HCT116 (cell line): ENCODE measurements at regions not wholly inside any gene's neighbourhood (a gene's known extent, or its start where the extent isn't known, plus 50 kb on each side); places are given as distances from the start of the nearest gene placed in this dataset.

Experiments used
- ATAC-seq: fragments of 200-7000 bp; cut with Tn5 transposase; 2 replicates; pipeline ENCODE4 v1.9.1; 2020; ENCODE audit warnings: mild to moderate bottlenecking, moderate library complexity
- BruUV-seq: library from RNA; stranded (reverse); fragments of 400-500 nt; replicated peaks from 2 replicates; lab custom pipeline; 2021; lab: Mats Ljungman, UMichigan
- CTCF ChIA-PET: fragments of 300-600 bp; sonication (Branson Sonifier 250); formaldehyde crosslinking; loops from one replicate; lab custom pipeline; 2021; ENCODE audit warnings: antibody characterized with exemption; lab: Charles Lee
- POLR2A ChIA-PET: fragments of 300-600, 350-600 bp; sonication (Branson Sonifier 250); formaldehyde crosslinking; loops from one replicate; lab custom pipeline; 2021; ENCODE audit warnings: antibody characterized with exemption; lab: Charles Lee
- RAD21 ChIA-PET, 2 experiments: fragments of 300-600 bp; sonication (Branson Sonifier 250); formaldehyde crosslinking; loops; one replicate each; lab custom pipeline; 2023; ENCODE audit warnings: low total read pairs in 2 of 2; ENCODE audit not compliant: uncharacterized antibody in 2 of 2, unreplicated experiment in 2 of 2, low non-redundant PET in 1 of 2; lab: Charles Lee
- DNase-seq: peaks from one replicate; pipeline ENCODE4 v3.0.0-alpha.2; 2010; ENCODE audit warnings: low read depth, low spot score
- H2AFZ ChIP-seq: fragments of 200-600 bp; shearing (Covaris generic), sonication (generic); 2 replicates; pipeline ENCODE4 v1.6.1; 2017; ENCODE audit warnings: low read depth, mixed run types, mixed read lengths, antibody characterized with exemption, low read length; ENCODE audit not compliant: poor library complexity, severe bottlenecking
- H3K27ac ChIP-seq: 2 replicates; pipeline ENCODE4 v1.5.1; 2012; ENCODE audit warnings: low read depth, low read length
- H3K27me3 ChIP-seq: fragments of 200-600 bp; sonication (generic); 2 replicates; pipeline ENCODE4 v1.6.1; 2016; ENCODE audit warnings: mixed run types, low read length, mixed read lengths; ENCODE audit not compliant: insufficient read depth
- H3K36me3 ChIP-seq, 2 experiments: fragments of 200-500 bp in 1 of 2; fragments of 200-600 bp in 1 of 2; sonication (Bioruptor generic) in 1 of 2; sonication (generic) in 1 of 2; 2 replicates each; pipeline versions ENCODE4 v1.5.1 to v1.6.1; 2014 to 2016; ENCODE audit warnings: low read length in 2 of 2, inconsistent platforms in 1 of 2, mixed read lengths in 1 of 2, mixed run types in 1 of 2; ENCODE audit not compliant: insufficient read depth in 2 of 2, control insufficient read depth in 1 of 2
- H3K4me1 ChIP-seq, 2 experiments: fragments of 200-600 bp in 1 of 2; sonication (generic) in 1 of 2; 2 replicates each; pipeline versions ENCODE4 v1.5.1 to v1.6.1; 2012 to 2017; ENCODE audit warnings: low read length in 2 of 2, inconsistent platforms in 1 of 2, mild to moderate bottlenecking in 1 of 2, mixed read lengths in 1 of 2, mixed run types in 1 of 2, moderate library complexity in 1 of 2; ENCODE audit not compliant: insufficient read depth in 2 of 2, control insufficient read depth in 1 of 2
- H3K4me2 ChIP-seq: fragments of 200-600 bp; sonication (generic); 2 replicates; pipeline ENCODE4 v1.6.1; 2017; ENCODE audit warnings: mixed run types, low read length, mixed read lengths
- H3K4me3 ChIP-seq, 2 experiments: fragments of 200-600 bp in 1 of 2; sonication (generic) in 1 of 2; replicated peaks in 1 of 2; 2 replicates each; pipeline ENCODE4 v1.5.1; 2011 to 2016; ENCODE audit warnings: low read length in 2 of 2, control low read depth in 1 of 2, low read depth in 1 of 2, mild to moderate bottlenecking in 1 of 2, mixed read lengths in 1 of 2, mixed run types in 1 of 2
- H3K79me2 ChIP-seq: fragments of 200-600 bp; sonication (generic); 2 replicates; pipeline ENCODE4 v1.6.1; 2017; ENCODE audit warnings: mild to moderate bottlenecking, mixed run types, low read length, moderate library complexity, mixed read lengths; ENCODE audit not compliant: insufficient read depth
- H3K9ac ChIP-seq: fragments of 200-600 bp; sonication (generic); 2 replicates; pipeline ENCODE4 v1.6.1; 2016; ENCODE audit warnings: low read length, mixed read lengths
- H3K9me2 ChIP-seq: fragments of 200-600 bp; sonication (generic), shearing (Covaris generic); 2 replicates; pipeline ENCODE4 v1.6.1; 2017; ENCODE audit warnings: mixed run types, mild to moderate bottlenecking, moderate library complexity; ENCODE audit not compliant: insufficient read depth
- H3K9me3 ChIP-seq, 2 experiments: fragments of 200-500 bp in 1 of 2; fragments of 200-600 bp in 1 of 2; sonication (Bioruptor generic) in 1 of 2; sonication (generic) in 1 of 2; 2 replicates each; pipeline ENCODE4 v1.6.1; 2014 to 2017; ENCODE audit warnings: low read length in 2 of 2, mixed read lengths in 2 of 2, inconsistent platforms in 1 of 2, low read depth in 1 of 2, mild to moderate bottlenecking in 1 of 2, mixed run types in 1 of 2, moderate library complexity in 1 of 2; ENCODE audit not compliant: control insufficient read depth in 1 of 2, insufficient read depth in 1 of 2
- H4K20me1 ChIP-seq: fragments of 200-600 bp; sonication (generic), shearing (Covaris generic); 2 replicates; pipeline ENCODE4 v1.6.1; 2017; ENCODE audit warnings: mixed run types, mild to moderate bottlenecking, moderate library complexity; ENCODE audit not compliant: insufficient read depth
- CEBPB ChIP-seq: IDR thresholded peaks from 2 replicates; pipeline ENCODE4 v1.6.1; 2012; ENCODE audit warnings: low read depth
- EGR1 ChIP-seq: IDR thresholded peaks from 2 replicates; pipeline ENCODE4 v1.6.1; 2012; ENCODE audit warnings: low read depth
- EZH2 ChIP-seq: fragments of 200-600 bp; sonication (generic); IDR thresholded peaks from 2 replicates; pipeline ENCODE4 v1.6.1; 2017; ENCODE audit warnings: antibody characterized with exemption, mixed run types
- EZH2phosphoT487 ChIP-seq: fragments of 200-600 bp; IDR thresholded peaks from 2 replicates; pipeline ENCODE4 v1.6.1; 2018; ENCODE audit warnings: antibody characterized with exemption, borderline replicate concordance
- FOSL1 ChIP-seq: IDR thresholded peaks from 2 replicates; pipeline ENCODE4 v1.6.1; 2012; ENCODE audit warnings: low read depth
- JUND ChIP-seq: IDR thresholded peaks from 2 replicates; pipeline ENCODE4 v1.6.1; 2012
- MAX ChIP-seq: IDR thresholded peaks from 2 replicates; pipeline ENCODE4 v1.6.1; 2012
- POLR2AphosphoS5 ChIP-seq: IDR thresholded peaks from 2 replicates; pipeline ENCODE4 v1.6.1; 2011; ENCODE audit warnings: mild to moderate bottlenecking, low read depth, low read length, moderate library complexity
- RAD21 ChIP-seq: IDR thresholded peaks from 2 replicates; pipeline ENCODE4 v1.6.1; 2012; ENCODE audit warnings: low read depth, mild to moderate bottlenecking
- REST ChIP-seq: IDR thresholded peaks from 2 replicates; pipeline ENCODE4 v1.6.1; 2012; ENCODE audit warnings: low read depth
- SIN3A ChIP-seq: IDR thresholded peaks from 2 replicates; pipeline ENCODE4 v1.6.1; 2012; ENCODE audit warnings: low read depth
- SRF ChIP-seq: IDR thresholded peaks from 2 replicates; pipeline ENCODE4 v1.6.1; 2012; ENCODE audit warnings: low read depth
- TCF7L2 ChIP-seq: IDR thresholded peaks from 2 replicates; pipeline ENCODE4 v1.7.0; 2011; ENCODE audit warnings: borderline replicate concordance, inconsistent platforms; ENCODE audit not compliant: insufficient read depth, insufficient read length; ENCODE audit errors: extremely low read depth
- YY1 ChIP-seq: IDR thresholded peaks from 2 replicates; pipeline ENCODE4 v1.6.1; 2011; ENCODE audit warnings: low read length, low read depth, moderate library complexity, mild to moderate bottlenecking; ENCODE audit not compliant: insufficient replicate concordance; ENCODE audit errors: extremely low read depth
- ZBTB33 ChIP-seq: IDR thresholded peaks from 2 replicates; pipeline ENCODE4 v1.6.1; 2011; ENCODE audit warnings: mild to moderate bottlenecking, low read length, moderate library complexity; ENCODE audit not compliant: insufficient replicate concordance; ENCODE audit errors: extremely low read depth
- ZFX ChIP-seq: fragments of 450-650 bp; IDR thresholded peaks from 2 replicates; pipeline ENCODE4 v1.6.1; 2017
- ZNF274 ChIP-seq: fragments of 200-500 bp; sonication (Bioruptor generic); IDR thresholded peaks from 2 replicates; pipeline ENCODE4 v1.6.1; 2014; ENCODE audit warnings: mild to moderate bottlenecking, low read depth, low read length, inconsistent platforms
- intact Hi-C: fragments of 100-400 bp; cut with micrococcal nuclease; formaldehyde crosslinking; loops from 2 replicates; pipeline ENCODE4 v1.10.0; 2022

GRCh38 chr2:30048636-30049175, 98.1 kb upstream of the YPEL5 start:
- H2AFZ ChIP-seq: no peak overlapping the region
- no peak for DNase-seq
- ChIA-PET RAD21 (no interaction called here), CTCF (no interaction called here), POLR2A (no interaction called here)
- BruUV-seq: no TSS peak
- no peaks in the 10 kb centered on the region for H3K4me1 ChIP-seq
- no peak overlapping the region for H3K4me3 ChIP-seq
- H3K4me2 ChIP-seq: no peak overlapping the region
- no peaks in the 10 kb centered on the region for H3K9me2 ChIP-seq
- H3K79me2 ChIP-seq: no peaks in the 10 kb centered on the region
- H4K20me1 ChIP-seq: no peaks in the 10 kb centered on the region
- H3K27ac ChIP-seq: no peak overlapping the region
- peaks cover 88% of the 10 kb centered on the region for H3K27me3 ChIP-seq
- TF ChIP-seq EZH2: no peak
- no peak for TF ChIP-seq POLR2AphosphoS5
- TF ChIP-seq SRF: no peak
- TF ChIP-seq ZFX: no peak
- no peak for TF ChIP-seq SIN3A
- no peak for TF ChIP-seq EGR1
- TF ChIP-seq TCF7L2: no peak
- TF ChIP-seq YY1: no peak
- TF ChIP-seq EZH2phosphoT487: no peak
- TF ChIP-seq FOSL1: no peak
- no peak for TF ChIP-seq JUND
- no peaks in the 10 kb centered on the region for H3K36me3 ChIP-seq
- intact Hi-C loops: no loop called here
- no peaks in the 10 kb centered on the region for H3K9me3 ChIP-seq
- H3K9ac ChIP-seq: no peak overlapping the region
- ATAC-seq: no peak

- BruUV-seq: no TSS peak
- H3K9me3 ChIP-seq: no peaks in the 10 kb centered on the region
- H3K27ac ChIP-seq: no peak overlapping the region
- H3K79me2 ChIP-seq: no peaks in the 10 kb centered on the region
- H3K4me2 ChIP-seq: no peak overlapping the region
- DNase-seq (no peak), ATAC-seq (no peak)
- RAD21 ChIA-PET: no interaction called here
- no peaks in the 10 kb centered on the region for H4K20me1 ChIP-seq
- H3K36me3 ChIP-seq: no peaks in the 10 kb centered on the region
- POLR2A ChIA-PET: no interaction called here
- H3K27me3 ChIP-seq: peaks cover 62% of the 10 kb centered on the region
- H2AFZ ChIP-seq: no peak overlapping the region
- H3K9me2 ChIP-seq: no peaks in the 10 kb centered on the region
- no peak overlapping the region for H3K4me3 ChIP-seq
- H3K4me1 ChIP-seq: no peaks in the 10 kb centered on the region
- intact Hi-C loops: no loop called here
- CTCF ChIA-PET: no interaction called here
- H3K9ac ChIP-seq: no peak overlapping the region
- TF ChIP-seq EZH2: no peak
- TF ChIP-seq ZNF274: no peak
- TF ChIP-seq CEBPB: no peak
- no peak for TF ChIP-seq MAX
- no peak for TF ChIP-seq EZH2phosphoT487
- TF ChIP-seq YY1: no peak
- TF ChIP-seq ZBTB33: no peak
- TF ChIP-seq REST: no peak
- no peak for TF ChIP-seq RAD21
- TF ChIP-seq POLR2AphosphoS5: no peak
- TF ChIP-seq EGR1: no peak
Measured at GRCh38 chr2:30055548-30055947, 91.3 kb upstream of the YPEL5 start.
